ENCODE measurements at regions not wholly inside any gene's neighbourhood (a gene's known extent, or its start where the extent isn't known, plus 50 kb on each side); places are given as distances from the start of the nearest gene placed in this dataset.

GRCh38 chr16:52799149-52799548 is 252.2 kb upstream of the TOX3 start:
- Histone ChIP-seq H3K9me2 (ENCODE audit: insufficient read depth) (no peaks in the 10 kb centered on the region), H3K4me3 (no peak overlapping the region), H3K27ac (no peak overlapping the region), H3K36me3 (ENCODE audit: low read depth) (no peaks in the 10 kb centered on the region), H3F3A (ENCODE audit: insufficient read depth, low read depth) (no peaks in the 10 kb centered on the region), H3K9me3 (ENCODE audit: insufficient read depth, low read depth) (no peaks in the 10 kb centered on the region), H3K27me3 (ENCODE audit: insufficient read depth, low read depth) (no peaks in the 10 kb centered on the region), H2AFZ (no peak overlapping the region), H3K4me2 (no peak overlapping the region), H4K20me1 (ENCODE audit: insufficient read depth) (no peaks in the 10 kb centered on the region), H3K79me2 (ENCODE audit: low read depth) (no peaks in the 10 kb centered on the region), H3K4me1 (replicated peaks; ENCODE audit: insufficient read depth) (no peaks in the 10 kb centered on the region)
- intact Hi-C loops (cut with micrococcal nuclease; ENCODE audit: unreplicated experiment) = no loop called here
- TF ChIP-seq CTCF (conservative IDR thresholded peaks at IDR 0.05) (no peak), EZH2 (IDR thresholded peaks at IDR 0.05; ENCODE audit: low read depth) (no peak)
- POLR2A ChIA-PET (ENCODE audit: unreplicated experiment) = no interaction called here
- no TSS peak for BruUV-seq (replicated peaks)
- DNase-seq = no peak
- CTCF ChIA-PET = no interaction called here

- intact Hi-C loops (cut with micrococcal nuclease; ENCODE audit: unreplicated experiment) = no loop called here
- Histone ChIP-seq H3K9me2 (ENCODE audit: insufficient read depth) (no peaks in the 10 kb centered on the region), H3K4me3 (no peak overlapping the region), H3K9me3 (ENCODE audit: insufficient read depth, low read depth) (no peaks in the 10 kb centered on the region), H3K27ac (no peak overlapping the region), H3K36me3 (ENCODE audit: low read depth) (no peaks in the 10 kb centered on the region), H3F3A (ENCODE audit: insufficient read depth, low read depth) (no peaks in the 10 kb centered on the region), H3K4me2 (no peak overlapping the region), H3K79me2 (ENCODE audit: low read depth) (no peaks in the 10 kb centered on the region), H3K27me3 (ENCODE audit: insufficient read depth, low read depth) (no peaks in the 10 kb centered on the region), H2AFZ (no peak overlapping the region), H4K20me1 (ENCODE audit: insufficient read depth) (no peaks in the 10 kb centered on the region), H3K4me1 (replicated peaks; ENCODE audit: insufficient read depth) (no peaks in the 10 kb centered on the region)
- TF ChIP-seq EZH2 (IDR thresholded peaks at IDR 0.05; ENCODE audit: low read depth) (no peak), CTCF (conservative IDR thresholded peaks at IDR 0.05) (no peak)
- ChIA-PET POLR2A (ENCODE audit: unreplicated experiment) (no interaction called here), CTCF (no interaction called here)
- BruUV-seq (replicated peaks) = no TSS peak
- DNase-seq = no peak
These were observed 240.8 kb upstream of the TOX3 start for GRCh38 chr16:52787709-52788108.

- DNase-seq = no peak
- no peak for TF ChIP-seq EZH2 (IDR thresholded peaks at IDR 0.05; ENCODE audit: low read depth)
- TF ChIP-seq CTCF (conservative IDR thresholded peaks at IDR 0.05) = no peak
- no peaks in the 10 kb centered on the region for H4K20me1 ChIP-seq (ENCODE audit: insufficient read depth)
These were observed 239.1 kb upstream of the TOX3 start for GRCh38 chr16:52786091-52786490.

More at GRCh38 chr16:52786091-52786490, 239.1 kb upstream of the TOX3 start:
- H3K27ac ChIP-seq = no peak overlapping the region
- H3K27me3 ChIP-seq (ENCODE audit: insufficient read depth, low read depth) = no peaks in the 10 kb centered on the region
- H3K9me3 ChIP-seq (ENCODE audit: insufficient read depth, low read depth) = no peaks in the 10 kb centered on the region
- H3K4me1 ChIP-seq (replicated peaks; ENCODE audit: insufficient read depth) = no peaks in the 10 kb centered on the region
- H3K4me2 ChIP-seq = no peak overlapping the region
- H3K4me3 ChIP-seq = no peak overlapping the region
- H2AFZ ChIP-seq = no peak overlapping the region
- ChIA-PET CTCF (no interaction called here), POLR2A (ENCODE audit: unreplicated experiment) (no interaction called here)
- H3K79me2 ChIP-seq (ENCODE audit: low read depth) = no peaks in the 10 kb centered on the region
- BruUV-seq (replicated peaks) = no TSS peak
- no peaks in the 10 kb centered on the region for H3K9me2 ChIP-seq (ENCODE audit: insufficient read depth)
- H3F3A ChIP-seq (ENCODE audit: insufficient read depth, low read depth) = no peaks in the 10 kb centered on the region
- no peaks in the 10 kb centered on the region for H3K36me3 ChIP-seq (ENCODE audit: low read depth)
- intact Hi-C loops (cut with micrococcal nuclease; ENCODE audit: unreplicated experiment) = no loop called here

Data from PC-9 (cell line).